ENCODE measurements at regions not wholly inside any gene's neighbourhood (a gene's known extent, or its start where the extent isn't known, plus 50 kb on each side); places are given as distances from the start of the nearest gene placed in this dataset.

GRCh38 chr2:180370511-180371205 lies 363.6 kb upstream of the CWC22 start:
- Histone ChIP-seq H3K4me3 (ENCODE audit: low read depth, low read length) (no peak overlapping the region), H3K27me3 (replicated peaks) (no peaks in the 10 kb centered on the region), H3K36me3 (replicated peaks) (no peaks in the 10 kb centered on the region), H3K27ac (no peak overlapping the region)
- in situ Hi-C loops (cut with HindIII; ENCODE audit: low pct_ligation_motif_present, low sequenced_read_pairs): no loop called here
- no peak for TF ChIP-seq CTCF (IDR thresholded peaks at IDR 0.05; ENCODE audit: low read depth, low read length, missing control alignments)
- no peak for DNase-seq

- H3K27me3 ChIP-seq (replicated peaks): no peaks in the 10 kb centered on the region
- no peak for TF ChIP-seq CTCF (IDR thresholded peaks at IDR 0.05; ENCODE audit: low read depth, low read length, missing control alignments)
- DNase-seq: no peak
These were observed 361.8 kb upstream of the CWC22 start for GRCh38 chr2:180368881-180369280.

GRCh38 chr2:180367815-180368214 lies 360.7 kb upstream of the CWC22 start:
- no peak overlapping the region for H3K4me3 ChIP-seq (ENCODE audit: low read depth, low read length)
- in situ Hi-C loops (cut with HindIII; ENCODE audit: low pct_ligation_motif_present, low sequenced_read_pairs): no loop called here
- H3K27me3 ChIP-seq (replicated peaks): no peaks in the 10 kb centered on the region
- no peaks in the 10 kb centered on the region for H3K36me3 ChIP-seq (replicated peaks)
- DNase-seq: peak; percentile 11
- H3K27ac ChIP-seq: no peak overlapping the region
- no peak for TF ChIP-seq CTCF (IDR thresholded peaks at IDR 0.05; ENCODE audit: low read depth, low read length, missing control alignments)

More at GRCh38 chr2:180368881-180369280, 361.8 kb upstream of the CWC22 start:
- H3K36me3 ChIP-seq (replicated peaks): no peaks in the 10 kb centered on the region
- in situ Hi-C loops (cut with HindIII; ENCODE audit: low pct_ligation_motif_present, low sequenced_read_pairs): no loop called here
- H3K27ac ChIP-seq: no peak overlapping the region
- no peak overlapping the region for H3K4me3 ChIP-seq (ENCODE audit: low read depth, low read length)

GRCh38 chr2:180366481-180366880 lies 359.4 kb upstream of the CWC22 start:
- Histone ChIP-seq H3K36me3 (replicated peaks) (no peaks in the 10 kb centered on the region), H3K4me3 (ENCODE audit: low read depth, low read length) (no peak overlapping the region), H3K27me3 (replicated peaks) (no peaks in the 10 kb centered on the region), H3K27ac (no peak overlapping the region)
- in situ Hi-C loops (cut with HindIII; ENCODE audit: low pct_ligation_motif_present, low sequenced_read_pairs): no loop called here
- no peak for DNase-seq
- no peak for TF ChIP-seq CTCF (IDR thresholded peaks at IDR 0.05; ENCODE audit: low read depth, low read length, missing control alignments)

- no peaks in the 10 kb centered on the region for H3K36me3 ChIP-seq (replicated peaks)
- in situ Hi-C loops (cut with HindIII; ENCODE audit: low pct_ligation_motif_present, low sequenced_read_pairs): no loop called here
- DNase-seq: no peak
- no peak overlapping the region for H3K27ac ChIP-seq
- no peak for TF ChIP-seq CTCF (IDR thresholded peaks at IDR 0.05; ENCODE audit: low read depth, low read length, missing control alignments)
- H3K4me3 ChIP-seq (ENCODE audit: low read depth, low read length): no peak overlapping the region
- no peaks in the 10 kb centered on the region for H3K27me3 ChIP-seq (replicated peaks)
These were observed 357.6 kb upstream of the CWC22 start for GRCh38 chr2:180364719-180365118.

- no peak for DNase-seq
- TF ChIP-seq CTCF (IDR thresholded peaks at IDR 0.05; ENCODE audit: low read depth, low read length, missing control alignments): no peak
- H3K4me3 ChIP-seq (ENCODE audit: low read depth, low read length): no peak overlapping the region
- in situ Hi-C loops (cut with HindIII; ENCODE audit: low pct_ligation_motif_present, low sequenced_read_pairs): no loop called here
- H3K27ac ChIP-seq: no peak overlapping the region
- H3K36me3 ChIP-seq (replicated peaks): no peaks in the 10 kb centered on the region
- no peaks in the 10 kb centered on the region for H3K27me3 ChIP-seq (replicated peaks)
These were observed 353.2 kb upstream of the CWC22 start for GRCh38 chr2:180360283-180360618.

Measured in brain microvascular endothelial cell (primary cell).